ENCODE measurements at regions not wholly inside any gene's neighbourhood (a gene's known extent, or its start where the extent isn't known, plus 50 kb on each side); places are given as distances from the start of the nearest gene placed in this dataset.

- no peak for DNase-seq
These were observed 177.7 kb upstream of the LHX5 start for GRCh38 chr12:113649256-113649830.

- peak; percentile 64 for DNase-seq
These were observed 175.4 kb upstream of the LHX5 start for GRCh38 chr12:113647048-113647447.

- no peak for DNase-seq
These were observed 173.9 kb upstream of the LHX5 start for GRCh38 chr12:113645603-113646002.

- DNase-seq = no peak
These were observed 173.5 kb upstream of the LHX5 start for GRCh38 chr12:113645183-113645582.

- DNase-seq = no peak
These were observed 171.7 kb upstream of the LHX5 start for GRCh38 chr12:113643177-113643974.

- no peak for DNase-seq
These were observed 171.0 kb upstream of the LHX5 start for GRCh38 chr12:113642672-113643071.

- no peak for DNase-seq
These were observed 170.5 kb upstream of the LHX5 start for GRCh38 chr12:113642216-113642615.

GRCh38 chr12:113641426-113642030, 169.9 kb upstream of the LHX5 start:
- no peak for DNase-seq

- DNase-seq = no peak
These were observed 169.2 kb upstream of the LHX5 start for GRCh38 chr12:113640837-113641236.

GRCh38 chr12:113639474-113639873, 167.8 kb upstream of the LHX5 start:
- DNase-seq = no peak

GRCh38 chr12:113638460-113638775, 166.7 kb upstream of the LHX5 start:
- peak; percentile 42 for DNase-seq

GRCh38 chr12:113634982-113635381, 163.3 kb upstream of the LHX5 start:
- peak; percentile 34 for DNase-seq

- DNase-seq = no peak
These were observed 162.8 kb upstream of the LHX5 start for GRCh38 chr12:113634474-113634873.

- no peak for DNase-seq
These were observed 162.1 kb upstream of the LHX5 start for GRCh38 chr12:113633678-113634332.

- no peak for DNase-seq
These were observed 159.0 kb upstream of the LHX5 start for GRCh38 chr12:113630625-113631024.

- DNase-seq = no peak
These were observed 153.8 kb upstream of the LHX5 start for GRCh38 chr12:113625499-113625898.

- no peak for DNase-seq
These were observed 150.7 kb upstream of the LHX5 start for GRCh38 chr12:113622410-113622809.

GRCh38 chr12:113620437-113620976, 148.8 kb upstream of the LHX5 start:
- no peak for DNase-seq

GRCh38 chr12:113619202-113619601, 147.5 kb upstream of the LHX5 start:
- peak; percentile 59 for DNase-seq

- DNase-seq = no peak
These were observed 141.7 kb upstream of the LHX5 start for GRCh38 chr12:113613414-113613813.

GRCh38 chr12:113612793-113613192, 141.1 kb upstream of the LHX5 start:
- DNase-seq = no peak

GRCh38 chr12:113612076-113612728, 140.5 kb upstream of the LHX5 start:
- no peak for DNase-seq

GRCh38 chr12:113611652-113612051, 140.0 kb upstream of the LHX5 start:
- no peak for DNase-seq
